ENCODE measurements at regions not wholly inside any gene's neighbourhood (a gene's known extent, or its start where the extent isn't known, plus 50 kb on each side); places are given as distances from the start of the nearest gene placed in this dataset.
"Not testable (repeated sequence)": the region's sequence is repeated elsewhere in the genome, so short reads cannot be mapped to it uniquely, and the experiment has no call there.

GRCh38 chr12:126419131-126419530 is 1353.9 kb downstream of the AACS start:
- no peak for DNase-seq

- no peak for DNase-seq
These were observed 1359.5 kb downstream of the AACS start for GRCh38 chr12:126424696-126425095.

DNA sequence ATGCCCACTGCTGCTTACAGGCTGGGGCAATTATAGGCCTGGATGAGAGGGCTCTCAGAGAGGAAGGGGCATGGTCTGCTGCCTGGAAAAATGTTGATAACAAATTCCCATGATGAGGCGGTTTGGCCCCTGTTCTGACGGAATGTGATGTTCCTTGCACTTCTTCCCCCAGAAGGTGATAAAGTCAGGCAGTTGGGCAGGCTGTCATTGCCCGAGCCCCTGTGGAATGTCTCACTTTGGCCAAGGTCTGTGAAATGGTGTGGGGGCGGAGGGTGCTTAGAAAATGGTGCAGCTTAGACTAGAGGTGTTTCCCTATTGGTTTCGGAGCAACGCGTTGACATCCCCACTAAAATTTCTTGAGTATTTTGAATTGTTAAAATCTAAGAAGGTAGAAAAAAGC is 1360.0 kb downstream of the AACS start:
- no peak for DNase-seq

- DNase-seq = no peak
These were observed 1363.5 kb downstream of the AACS start for GRCh38 chr12:126428769-126429168.

GRCh38 chr12:126430921-126431320 is 1365.7 kb downstream of the AACS start:
- no peak for DNase-seq

DNA sequence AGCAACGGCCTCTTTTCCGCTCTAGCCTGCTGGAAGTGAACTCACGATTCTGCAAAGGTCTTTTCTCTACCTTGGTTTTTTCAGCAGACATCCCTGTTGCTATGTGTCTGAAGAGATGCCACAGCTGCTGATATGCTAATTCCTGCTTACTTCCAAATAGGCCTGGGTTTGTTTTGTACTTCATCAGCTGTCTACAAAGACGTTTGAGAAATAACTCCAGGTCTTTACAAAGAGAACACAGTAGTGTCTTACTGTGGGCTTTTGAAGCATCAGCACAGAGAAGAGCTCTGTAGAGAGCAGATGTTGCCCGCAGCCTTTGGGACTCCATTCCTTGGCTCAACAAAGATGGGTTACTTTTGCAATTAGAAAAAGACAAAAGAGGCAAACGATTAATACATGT is 1366.5 kb downstream of the AACS start:
- DNase-seq = no peak

DNA sequence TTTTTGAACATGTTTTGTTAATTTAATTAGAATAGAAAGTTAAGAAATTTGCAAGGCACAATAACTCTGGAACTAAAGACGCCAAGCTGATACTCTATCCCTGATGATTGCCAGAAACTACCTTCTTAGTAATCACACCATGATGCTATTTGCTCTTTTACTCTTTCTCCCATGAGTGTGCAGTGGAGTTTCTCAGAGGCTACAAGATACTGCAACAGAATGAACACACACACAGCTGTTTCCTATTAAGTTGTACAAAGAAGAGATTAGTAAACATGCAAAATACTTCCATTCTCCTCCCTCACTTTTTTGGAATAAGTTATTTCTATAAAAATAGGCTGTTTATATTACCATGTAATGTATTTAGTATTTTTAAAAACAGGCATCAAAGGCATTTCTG is 1367.5 kb downstream of the AACS start:
- DNase-seq = no peak

- DNase-seq = no peak
These were observed 1369.3 kb downstream of the AACS start for GRCh38 chr12:126434412-126434985.

DNA sequence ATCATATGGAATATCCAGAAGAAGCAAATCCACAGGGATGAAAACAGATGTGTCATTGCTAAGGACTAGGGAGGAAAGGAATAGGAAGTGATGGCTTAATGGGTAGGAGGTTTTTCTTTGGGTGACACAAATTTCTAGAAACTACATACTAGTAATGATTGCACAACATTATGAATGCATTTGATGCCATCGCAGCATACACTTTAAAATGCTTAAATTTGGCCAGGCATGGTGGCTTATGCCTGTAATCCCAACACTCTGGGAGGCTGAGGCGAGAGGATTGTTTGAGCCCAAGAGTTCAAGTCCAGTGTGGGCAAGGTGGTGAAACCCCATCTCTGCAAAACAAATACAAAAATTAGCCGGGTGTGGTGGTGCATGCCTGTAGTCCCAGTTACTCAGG is 1370.8 kb downstream of the AACS start:
- no peak for DNase-seq

DNA sequence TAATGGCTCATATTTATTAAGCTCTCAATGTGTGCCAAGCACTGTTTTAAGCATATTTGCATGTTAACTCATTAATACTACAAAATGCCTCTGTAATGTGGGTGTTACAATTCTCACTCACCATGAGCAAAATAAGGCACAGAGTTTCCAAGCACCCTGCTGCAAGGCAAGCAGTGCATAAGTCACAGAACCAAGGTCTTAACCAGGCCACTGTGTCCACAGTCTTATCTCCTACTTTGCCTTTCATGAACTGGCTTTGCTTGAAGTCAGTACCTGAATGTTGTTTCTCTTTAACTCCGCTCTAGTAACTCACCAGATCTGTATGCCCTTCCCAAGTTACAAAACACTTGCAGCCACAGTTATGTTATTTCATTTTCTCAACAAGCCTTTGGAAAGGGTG is 1372.7 kb downstream of the AACS start:
- DNase-seq = no peak

DNA sequence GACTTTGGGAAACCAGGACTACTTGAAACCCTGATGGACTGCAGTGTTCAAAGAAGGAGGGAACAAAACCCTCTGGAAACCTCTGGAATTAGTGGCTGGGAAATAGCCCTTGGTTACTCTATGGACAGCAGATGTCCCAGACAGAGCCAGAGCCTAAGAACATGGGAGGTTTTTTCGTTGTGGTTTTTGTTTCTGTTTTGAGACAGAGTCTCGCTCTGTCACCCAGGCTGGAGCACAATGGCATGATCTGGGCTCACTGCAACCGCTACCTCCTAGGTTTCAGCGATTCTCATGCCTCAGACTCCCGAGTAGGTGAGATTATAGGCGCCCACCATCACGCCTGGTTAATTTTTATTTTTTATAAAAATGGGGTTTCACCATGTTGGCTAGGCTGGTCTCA is 1378.7 kb downstream of the AACS start:
- no peak for DNase-seq

- DNase-seq = no peak
These were observed 1382.1 kb downstream of the AACS start for GRCh38 chr12:126447346-126447745.

DNA sequence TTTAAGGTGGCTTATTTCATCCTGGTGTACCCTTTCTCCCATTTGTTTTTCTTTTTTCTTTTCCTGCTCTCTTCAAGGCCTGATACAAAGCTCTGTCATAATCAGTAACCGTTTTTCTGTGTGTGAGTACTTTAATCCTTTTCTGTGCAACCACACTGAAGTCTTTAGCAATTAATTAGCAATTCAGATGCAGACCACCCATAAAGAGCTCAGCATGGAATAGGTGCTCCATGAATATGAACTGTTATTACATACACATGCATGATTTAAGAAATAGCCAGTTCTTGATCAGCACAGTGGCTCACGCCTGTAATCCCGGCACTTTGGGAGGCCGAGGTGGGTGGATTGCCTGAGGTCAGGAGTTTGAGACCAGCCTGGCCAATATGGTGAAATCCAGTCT is 1386.6 kb downstream of the AACS start:
- no peak for DNase-seq

- DNase-seq = not testable (repeated sequence)
These were observed 1387.5 kb downstream of the AACS start for GRCh38 chr12:126452686-126453085.

GRCh38 chr12:126454581-126454980 is 1389.3 kb downstream of the AACS start:
- DNase-seq = no peak

DNA sequence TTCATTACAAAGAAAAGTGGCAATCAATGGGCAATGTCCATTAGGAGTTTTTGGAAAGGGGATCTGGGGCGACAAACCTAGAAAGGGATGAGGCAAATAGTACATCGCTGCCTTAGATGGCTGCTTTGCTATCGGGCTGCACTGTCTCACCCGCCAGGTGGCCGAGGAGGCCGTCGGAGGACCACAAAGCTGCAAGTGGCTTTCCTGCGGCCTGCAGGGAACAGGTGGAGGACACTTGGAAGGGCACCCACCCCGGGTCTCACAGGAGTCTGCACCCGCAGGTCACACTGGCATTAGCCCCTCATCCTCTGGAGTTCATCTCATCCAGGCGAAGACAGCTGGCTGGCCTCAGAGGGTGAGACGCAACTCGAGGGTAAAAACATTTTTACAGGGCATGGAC is 1392.5 kb downstream of the AACS start:
- no peak for DNase-seq

DNA sequence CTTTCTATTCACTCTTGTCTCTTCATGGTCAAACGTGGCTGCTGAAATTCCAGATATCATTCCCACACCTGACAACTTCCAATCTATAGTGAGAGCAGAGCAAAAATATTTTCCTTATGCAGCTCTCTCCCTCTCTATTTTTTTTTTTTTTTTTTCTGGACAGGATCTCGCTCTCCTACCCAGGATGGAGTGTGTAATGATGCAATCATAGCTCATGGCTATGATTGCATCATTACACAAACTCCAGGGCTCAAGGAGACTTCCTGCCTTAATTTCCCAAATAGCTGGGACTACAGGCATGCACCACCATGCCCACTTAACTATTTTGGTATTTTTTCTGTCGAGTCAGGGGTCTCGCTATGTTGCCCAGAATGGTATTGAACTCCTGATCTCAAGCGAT is 1398.9 kb downstream of the AACS start:
- DNase-seq = no peak

DNA sequence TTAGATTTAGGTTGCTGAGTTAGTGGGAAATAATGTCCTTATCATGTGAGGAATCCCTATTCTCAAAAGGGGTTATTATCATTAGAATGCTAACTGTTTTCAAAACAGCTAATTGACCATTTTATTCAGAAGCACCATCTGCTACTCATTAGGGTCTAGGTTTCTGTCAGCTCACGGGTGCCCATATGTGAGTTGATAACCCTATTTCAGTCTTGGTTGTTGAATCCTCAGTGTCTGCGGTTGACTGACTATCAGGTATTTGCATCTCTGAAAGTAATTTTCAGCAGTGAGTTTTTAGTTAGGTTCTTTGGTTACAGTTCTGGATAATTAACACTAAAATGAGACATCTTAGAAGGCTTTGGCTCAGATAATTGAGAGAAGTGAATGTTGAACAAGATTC is 1404.0 kb downstream of the AACS start:
- no peak for DNase-seq

- no peak for DNase-seq
These were observed 1409.5 kb downstream of the AACS start for GRCh38 chr12:126474703-126475102.

GRCh38 chr12:126480451-126480850 is 1415.2 kb downstream of the AACS start:
- DNase-seq = no peak

DNA sequence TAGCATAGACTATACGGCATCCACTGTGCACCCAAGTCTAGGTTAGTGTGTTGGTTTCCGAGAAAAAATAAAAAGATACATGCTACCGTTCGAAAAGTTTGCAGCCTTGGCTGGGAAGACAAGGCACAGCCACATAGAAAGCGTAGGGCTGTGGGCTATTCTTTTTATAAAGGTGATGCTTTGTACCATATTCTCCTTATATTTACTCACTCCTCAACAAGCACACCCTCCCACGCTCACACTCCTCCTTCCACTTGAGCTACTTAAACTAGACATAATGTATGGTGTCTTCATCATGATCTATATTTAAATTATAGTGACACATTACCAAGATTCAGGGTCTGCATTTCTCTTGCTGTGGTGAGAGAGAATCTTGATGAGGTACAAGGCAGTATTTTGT is 1416.5 kb downstream of the AACS start:
- DNase-seq = no peak

DNA sequence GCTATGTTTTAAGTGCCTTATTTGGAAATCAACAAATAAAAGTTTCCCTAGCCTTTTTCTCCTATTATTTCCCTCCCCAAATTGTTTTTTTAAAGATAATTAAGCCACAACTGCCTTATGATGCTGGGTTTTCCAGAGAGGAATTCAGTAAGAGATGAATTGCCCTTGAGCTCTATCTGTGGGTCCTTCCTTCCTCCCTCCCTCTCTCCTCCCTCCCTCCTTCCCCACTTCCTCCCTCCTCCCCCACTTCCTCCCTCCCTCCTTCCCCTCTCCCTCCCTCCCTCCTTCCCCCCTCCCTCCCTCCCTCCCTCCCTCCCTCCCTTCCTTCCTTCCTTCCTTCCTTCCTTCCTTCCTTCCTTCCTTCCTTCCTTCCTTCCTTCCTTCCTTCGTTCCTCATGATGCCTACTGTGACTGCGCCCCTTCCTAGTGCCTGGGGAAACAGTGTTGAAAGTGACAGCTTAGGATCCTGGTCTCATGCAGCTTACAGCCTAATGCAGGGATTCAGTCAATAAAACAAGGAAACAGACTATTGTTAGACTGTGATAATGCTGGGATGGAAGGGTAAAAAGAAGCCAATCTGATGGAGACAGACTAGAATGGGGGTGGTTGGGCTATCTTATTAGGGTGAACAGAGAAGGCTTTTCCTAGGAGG is 1417.1 kb downstream of the AACS start:
- DNase-seq = no peak

GRCh38 chr12:126483145-126484068 is 1418.2 kb downstream of the AACS start:
- no peak for DNase-seq

GRCh38 chr12:126487431-126487980 is 1422.3 kb downstream of the AACS start:
- DNase-seq = no peak
